SK-N-SH treated with all-trans-retinoic acid at 6 μM for 48 hours (cell line): ENCODE measurements at regions not wholly inside any gene's neighbourhood (a gene's known extent, or its start where the extent isn't known, plus 50 kb on each side); places are given as distances from the start of the nearest gene placed in this dataset.

ENCODE experiments used
- ATAC-seq: fragments of 200-7000 bp; cut with Tn5 transposase; 3 replicates; pipeline ENCODE4 v1.9.1; 2020; ENCODE audit warnings: mild to moderate bottlenecking, moderate library complexity
- BACH2 ChIP-seq: fragments of 250-450 bp; sonication (Bioruptor Pico); IDR thresholded peaks from 2 replicates; pipeline ENCODE4 v1.9.0; 2021; ENCODE audit warnings: mild to moderate bottlenecking, borderline replicate concordance
- GLIS3 ChIP-seq: fragments of 250-450 bp; sonication (Bioruptor Pico); IDR thresholded peaks from 2 replicates; pipeline ENCODE4 v1.5.0; 2020; ENCODE audit warnings: mild to moderate bottlenecking, moderate library complexity
- ISL1 ChIP-seq: fragments of 250-450 bp; sonication (Bioruptor Pico); IDR thresholded peaks from 2 replicates; pipeline ENCODE4 v2.1.2; 2022; ENCODE audit warnings: mild to moderate bottlenecking, moderate library complexity
- OSR1 ChIP-seq: fragments of 250-450 bp; sonication (Bioruptor Pico); IDR thresholded peaks from 2 replicates; pipeline ENCODE4 v1.8.0; 2022; ENCODE audit warnings: moderate library complexity, mild to moderate bottlenecking, inconsistent platforms
- PPARA ChIP-seq: fragments of 250-450 bp; sonication (Bioruptor Pico); IDR thresholded peaks from 2 replicates; pipeline ENCODE4 v1.5.0; 2020; ENCODE audit warnings: mild to moderate bottlenecking, borderline replicate concordance
- RARB ChIP-seq: fragments of 250-450 bp; sonication (Bioruptor Pico); IDR thresholded peaks from 2 replicates; pipeline ENCODE4 v1.8.0; 2021; ENCODE audit warnings: mild to moderate bottlenecking, moderate library complexity
- SNAI2 ChIP-seq: fragments of 250-450 bp; sonication (Bioruptor Pico); IDR thresholded peaks from 2 replicates; pipeline ENCODE4 v1.5.0; 2020; ENCODE audit warnings: mild to moderate bottlenecking, moderate library complexity
- TCF4 ChIP-seq: fragments of 250-450 bp; sonication (Bioruptor Pico); IDR thresholded peaks from 2 replicates; pipeline ENCODE4 v1.8.0; 2021; ENCODE audit warnings: mild to moderate bottlenecking, moderate library complexity, borderline replicate concordance
- TOX ChIP-seq: fragments of 250-450 bp; sonication (Bioruptor Pico); IDR thresholded peaks from 2 replicates; pipeline ENCODE4 v1.8.0; 2021; ENCODE audit warnings: mild to moderate bottlenecking, moderate library complexity, borderline replicate concordance
- ZC3H10 ChIP-seq: fragments of 250-450 bp; sonication (Bioruptor Pico); IDR thresholded peaks from 2 replicates; pipeline ENCODE4 v1.5.1; 2021; ENCODE audit warnings: mild to moderate bottlenecking, moderate library complexity
- ZFP3 ChIP-seq: fragments of 250-450 bp; sonication (Bioruptor Pico); IDR thresholded peaks from 2 replicates; pipeline ENCODE4 v1.5.0; 2020; ENCODE audit warnings: mild to moderate bottlenecking, moderate library complexity
- ZFP30 ChIP-seq: fragments of 450-650 bp; formaldehyde crosslinking; IDR thresholded peaks from 2 replicates; pipeline ENCODE4 v1.5.0; 2022; ENCODE audit warnings: mild to moderate bottlenecking, moderate library complexity
- ZNF565 ChIP-seq: fragments of 450-650 bp; formaldehyde crosslinking; conservative IDR thresholded peaks from 2 replicates; pipeline ENCODE4 v1.5.0; 2020; ENCODE audit warnings: low read depth, mild to moderate bottlenecking, moderate library complexity
- ZNF8 ChIP-seq: fragments of 450-650 bp; formaldehyde crosslinking; IDR thresholded peaks from 2 replicates; pipeline ENCODE4 v1.5.0; 2020; ENCODE audit warnings: mild to moderate bottlenecking, moderate library complexity
- TF ChIP-seq, protein P1 (sequence below): fragments of 250-450 bp; sonication (Bioruptor Pico); IDR thresholded peaks from 2 replicates; pipeline ENCODE4 v1.5.1; 2020; ENCODE audit warnings: low read depth, mild to moderate bottlenecking, moderate library complexity
- TF ChIP-seq, protein P2 (sequence below): fragments of 250-450 bp; sonication (Bioruptor Pico); IDR thresholded peaks from 2 replicates; pipeline ENCODE4 v1.5.1; 2021; ENCODE audit warnings: mild to moderate bottlenecking, moderate library complexity
- TF ChIP-seq, protein P3 (sequence below): fragments of 250-450 bp; sonication (Bioruptor Pico); IDR thresholded peaks from 2 replicates; pipeline ENCODE4 v1.8.0; 2020; ENCODE audit warnings: mild to moderate bottlenecking, moderate library complexity, borderline replicate concordance
- TF ChIP-seq, protein P4 (sequence below): fragments of 250-450 bp; sonication (Bioruptor Pico); IDR thresholded peaks from 2 replicates; pipeline ENCODE4 v1.8.0; 2021; ENCODE audit warnings: low read depth, mild to moderate bottlenecking, moderate library complexity, borderline replicate concordance
- TF ChIP-seq, protein P5 (sequence below): fragments of 250-450 bp; sonication (Bioruptor Pico); IDR thresholded peaks from 2 replicates; pipeline ENCODE4 v1.5.0; 2020; ENCODE audit warnings: mild to moderate bottlenecking, moderate library complexity

DNA sequence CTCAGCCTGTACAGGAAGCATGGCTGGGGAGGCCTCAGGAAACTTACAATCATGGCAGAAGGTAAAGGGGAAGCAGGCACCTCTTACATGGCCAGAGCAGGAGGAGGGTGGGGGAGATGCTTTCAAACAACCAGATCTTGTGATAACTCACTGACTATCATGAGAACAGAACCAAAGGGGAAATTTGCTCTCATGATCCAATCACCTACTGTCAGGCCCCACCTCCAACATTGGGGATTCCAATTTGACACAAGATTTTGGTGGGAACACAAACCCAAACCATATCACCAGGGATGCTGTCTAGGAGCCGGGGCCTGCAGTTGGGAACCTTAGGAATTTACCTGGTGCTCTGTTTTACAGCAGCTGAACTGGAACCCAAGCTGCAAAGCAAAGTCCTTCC, 191.1 kb upstream of the CITED2 start (continued):
- TF ChIP-seq ZFP3 (no peak), ZNF565 (CRISPR knock-in tag) (no peak)
- TF ChIP-seq, protein P1, sequence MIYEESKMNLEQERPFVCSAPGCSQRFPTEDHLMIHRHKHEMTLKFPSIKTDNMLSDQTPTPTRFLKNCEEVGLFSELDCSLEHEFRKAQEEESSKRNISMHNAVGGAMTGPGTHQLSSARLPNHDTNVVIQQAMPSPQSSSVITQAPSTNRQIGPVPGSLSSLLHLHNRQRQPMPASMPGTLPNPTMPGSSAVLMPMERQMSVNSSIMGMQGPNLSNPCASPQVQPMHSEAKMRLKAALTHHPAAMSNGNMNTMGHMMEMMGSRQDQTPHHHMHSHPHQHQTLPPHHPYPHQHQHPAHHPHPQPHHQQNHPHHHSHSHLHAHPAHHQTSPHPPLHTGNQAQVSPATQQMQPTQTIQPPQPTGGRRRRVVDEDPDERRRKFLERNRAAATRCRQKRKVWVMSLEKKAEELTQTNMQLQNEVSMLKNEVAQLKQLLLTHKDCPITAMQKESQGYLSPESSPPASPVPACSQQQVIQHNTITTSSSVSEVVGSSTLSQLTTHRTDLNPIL (CRISPR knock-in tag): no peak
- TF ChIP-seq, protein P2, sequence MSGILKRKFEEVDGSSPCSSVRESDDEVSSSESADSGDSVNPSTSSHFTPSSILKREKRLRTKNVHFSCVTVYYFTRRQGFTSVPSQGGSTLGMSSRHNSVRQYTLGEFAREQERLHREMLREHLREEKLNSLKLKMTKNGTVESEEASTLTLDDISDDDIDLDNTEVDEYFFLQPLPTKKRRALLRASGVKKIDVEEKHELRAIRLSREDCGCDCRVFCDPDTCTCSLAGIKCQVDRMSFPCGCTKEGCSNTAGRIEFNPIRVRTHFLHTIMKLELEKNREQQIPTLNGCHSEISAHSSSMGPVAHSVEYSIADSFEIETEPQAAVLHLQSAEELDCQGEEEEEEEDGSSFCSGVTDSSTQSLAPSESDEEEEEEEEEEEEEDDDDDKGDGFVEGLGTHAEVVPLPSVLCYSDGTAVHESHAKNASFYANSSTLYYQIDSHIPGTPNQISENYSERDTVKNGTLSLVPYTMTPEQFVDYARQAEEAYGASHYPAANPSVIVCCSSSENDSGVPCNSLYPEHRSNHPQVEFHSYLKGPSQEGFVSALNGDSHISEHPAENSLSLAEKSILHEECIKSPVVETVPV (CRISPR knock-in tag): no peak

DNA sequence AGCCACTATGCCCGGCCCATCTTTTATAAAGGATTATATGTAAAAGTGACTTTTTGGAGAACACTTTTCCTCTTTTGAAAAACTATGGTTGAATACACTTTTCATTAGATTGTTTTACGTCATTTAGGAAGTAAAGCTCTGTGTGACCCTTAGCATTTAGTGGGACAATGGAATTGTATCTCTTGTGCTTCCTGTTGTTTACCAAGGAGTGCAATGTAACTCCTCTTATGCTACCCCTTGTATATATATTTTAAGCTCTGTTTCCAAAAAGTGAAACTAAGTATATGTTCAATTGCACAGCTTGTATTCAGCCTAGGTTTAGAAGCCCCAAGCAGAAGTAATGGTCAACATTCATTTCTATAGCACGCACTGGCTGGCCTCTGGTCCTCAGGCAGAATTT, 183.1 kb upstream of the CITED2 start:
- TF ChIP-seq ZFP30 (CRISPR knock-in tag) (no peak), GLIS3 (CRISPR knock-in tag) (no peak), ISL1 (no peak), ZNF565 (CRISPR knock-in tag) (no peak), BACH2 (CRISPR knock-in tag) (no peak), SNAI2 (CRISPR knock-in tag) (no peak), ZFP3 (no peak), PPARA (CRISPR knock-in tag) (no peak), OSR1 (CRISPR knock-in tag) (no peak), TOX (CRISPR knock-in tag) (no peak), TCF4 (CRISPR knock-in tag) (no peak), ZNF8 (no peak), RARB (CRISPR knock-in tag) (no peak), ZC3H10 (no peak)
- TF ChIP-seq, protein P1 (CRISPR knock-in tag): no peak
- TF ChIP-seq, protein P2 (CRISPR knock-in tag): no peak
- TF ChIP-seq, protein P3, sequence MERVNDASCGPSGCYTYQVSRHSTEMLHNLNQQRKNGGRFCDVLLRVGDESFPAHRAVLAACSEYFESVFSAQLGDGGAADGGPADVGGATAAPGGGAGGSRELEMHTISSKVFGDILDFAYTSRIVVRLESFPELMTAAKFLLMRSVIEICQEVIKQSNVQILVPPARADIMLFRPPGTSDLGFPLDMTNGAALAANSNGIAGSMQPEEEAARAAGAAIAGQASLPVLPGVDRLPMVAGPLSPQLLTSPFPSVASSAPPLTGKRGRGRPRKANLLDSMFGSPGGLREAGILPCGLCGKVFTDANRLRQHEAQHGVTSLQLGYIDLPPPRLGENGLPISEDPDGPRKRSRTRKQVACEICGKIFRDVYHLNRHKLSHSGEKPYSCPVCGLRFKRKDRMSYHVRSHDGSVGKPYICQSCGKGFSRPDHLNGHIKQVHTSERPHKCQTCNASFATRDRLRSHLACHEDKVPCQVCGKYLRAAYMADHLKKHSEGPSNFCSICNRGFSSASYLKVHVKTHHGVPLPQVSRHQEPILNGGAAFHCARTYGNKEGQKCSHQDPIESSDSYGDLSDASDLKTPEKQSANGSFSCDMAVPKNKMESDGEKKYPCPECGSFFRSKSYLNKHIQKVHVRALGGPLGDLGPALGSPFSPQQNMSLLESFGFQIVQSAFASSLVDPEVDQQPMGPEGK: no peak
- TF ChIP-seq, protein P4, sequence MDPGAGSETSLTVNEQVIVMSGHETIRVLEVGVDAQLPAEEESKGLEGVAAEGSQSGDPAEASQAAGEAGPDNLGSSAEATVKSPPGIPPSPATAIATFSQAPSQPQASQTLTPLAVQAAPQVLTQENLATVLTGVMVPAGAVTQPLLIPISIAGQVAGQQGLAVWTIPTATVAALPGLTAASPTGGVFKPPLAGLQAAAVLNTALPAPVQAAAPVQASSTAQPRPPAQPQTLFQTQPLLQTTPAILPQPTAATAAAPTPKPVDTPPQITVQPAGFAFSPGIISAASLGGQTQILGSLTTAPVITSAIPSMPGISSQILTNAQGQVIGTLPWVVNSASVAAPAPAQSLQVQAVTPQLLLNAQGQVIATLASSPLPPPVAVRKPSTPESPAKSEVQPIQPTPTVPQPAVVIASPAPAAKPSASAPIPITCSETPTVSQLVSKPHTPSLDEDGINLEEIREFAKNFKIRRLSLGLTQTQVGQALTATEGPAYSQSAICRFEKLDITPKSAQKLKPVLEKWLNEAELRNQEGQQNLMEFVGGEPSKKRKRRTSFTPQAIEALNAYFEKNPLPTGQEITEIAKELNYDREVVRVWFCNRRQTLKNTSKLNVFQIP (CRISPR knock-in tag): no peak
- TF ChIP-seq, protein P5, sequence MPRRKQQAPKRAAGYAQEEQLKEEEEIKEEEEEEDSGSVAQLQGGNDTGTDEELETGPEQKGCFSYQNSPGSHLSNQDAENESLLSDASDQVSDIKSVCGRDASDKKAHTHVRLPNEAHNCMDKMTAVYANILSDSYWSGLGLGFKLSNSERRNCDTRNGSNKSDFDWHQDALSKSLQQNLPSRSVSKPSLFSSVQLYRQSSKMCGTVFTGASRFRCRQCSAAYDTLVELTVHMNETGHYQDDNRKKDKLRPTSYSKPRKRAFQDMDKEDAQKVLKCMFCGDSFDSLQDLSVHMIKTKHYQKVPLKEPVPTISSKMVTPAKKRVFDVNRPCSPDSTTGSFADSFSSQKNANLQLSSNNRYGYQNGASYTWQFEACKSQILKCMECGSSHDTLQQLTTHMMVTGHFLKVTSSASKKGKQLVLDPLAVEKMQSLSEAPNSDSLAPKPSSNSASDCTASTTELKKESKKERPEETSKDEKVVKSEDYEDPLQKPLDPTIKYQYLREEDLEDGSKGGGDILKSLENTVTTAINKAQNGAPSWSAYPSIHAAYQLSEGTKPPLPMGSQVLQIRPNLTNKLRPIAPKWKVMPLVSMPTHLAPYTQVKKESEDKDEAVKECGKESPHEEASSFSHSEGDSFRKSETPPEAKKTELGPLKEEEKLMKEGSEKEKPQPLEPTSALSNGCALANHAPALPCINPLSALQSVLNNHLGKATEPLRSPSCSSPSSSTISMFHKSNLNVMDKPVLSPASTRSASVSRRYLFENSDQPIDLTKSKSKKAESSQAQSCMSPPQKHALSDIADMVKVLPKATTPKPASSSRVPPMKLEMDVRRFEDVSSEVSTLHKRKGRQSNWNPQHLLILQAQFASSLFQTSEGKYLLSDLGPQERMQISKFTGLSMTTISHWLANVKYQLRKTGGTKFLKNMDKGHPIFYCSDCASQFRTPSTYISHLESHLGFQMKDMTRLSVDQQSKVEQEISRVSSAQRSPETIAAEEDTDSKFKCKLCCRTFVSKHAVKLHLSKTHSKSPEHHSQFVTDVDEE: no peak
- ATAC-seq: no peak
